H9 (cell line): ENCODE measurements at regions not wholly inside any gene's neighbourhood (a gene's known extent, or its start where the extent isn't known, plus 50 kb on each side); places are given as distances from the start of the nearest gene placed in this dataset.

Source experiments
- DNase-seq: peaks from one replicate; pipeline ENCODE4 v3.0.0-alpha.2; 2017
- H2AFZ ChIP-seq: one replicate; pipeline ENCODE4 v1.6.1; 2013; ENCODE audit warnings: mild to moderate bottlenecking, low read length, control low read depth, moderate library complexity
- H2AK5ac ChIP-seq: 2 replicates; pipeline ENCODE4 v1.6.1; 2013; ENCODE audit warnings: low read length, control low read depth, mixed read lengths; ENCODE audit not compliant: insufficient read length
- H2BK120ac ChIP-seq: one replicate; pipeline ENCODE4 v1.6.1; 2013; ENCODE audit warnings: low read depth, mild to moderate bottlenecking, low read length, control low read depth, inconsistent platforms; ENCODE audit not compliant: poor library complexity, severe bottlenecking
- H2BK12ac ChIP-seq: 2 replicates; pipeline ENCODE4 v1.6.1; 2013; ENCODE audit warnings: low read length, control low read depth, mixed read lengths, low read depth; ENCODE audit not compliant: insufficient read length
- H2BK15ac ChIP-seq: 2 replicates; pipeline ENCODE4 v1.6.1; 2013; ENCODE audit warnings: low read depth, low read length, control low read depth
- H2BK20ac ChIP-seq: one replicate; pipeline ENCODE4 v1.6.1; 2013; ENCODE audit warnings: low read depth, mild to moderate bottlenecking, low read length, control low read depth, inconsistent platforms; ENCODE audit not compliant: poor library complexity, severe bottlenecking
- H2BK5ac ChIP-seq: 2 replicates; pipeline ENCODE4 v1.6.1; 2013; ENCODE audit warnings: low read length, control low read depth, mixed read lengths; ENCODE audit not compliant: insufficient read length
- H3K14ac ChIP-seq: 2 replicates; pipeline ENCODE4 v1.6.1; 2013; ENCODE audit warnings: low read length, control low read depth; ENCODE audit not compliant: insufficient read depth
- H3K18ac ChIP-seq: 2 replicates; pipeline ENCODE4 v1.6.1; 2013; ENCODE audit warnings: low read depth, mild to moderate bottlenecking, mixed read lengths, low read length, control low read depth; ENCODE audit not compliant: insufficient read length
- H3K23ac ChIP-seq: 2 replicates; pipeline ENCODE4 v1.6.1; 2013; ENCODE audit warnings: low read length, control low read depth, mixed read lengths, low read depth; ENCODE audit not compliant: insufficient read length
- H3K23me2 ChIP-seq: 2 replicates; pipeline ENCODE4 v1.6.1; 2013; ENCODE audit warnings: low read depth, mild to moderate bottlenecking, mixed read lengths, low read length, control low read depth; ENCODE audit not compliant: insufficient read length, poor library complexity, severe bottlenecking
- H3K27ac ChIP-seq: 2 replicates; pipeline ENCODE4 v1.5.1; 2013; ENCODE audit warnings: low read length, control low read depth, mixed read lengths, low read depth; ENCODE audit not compliant: insufficient read length
- H3K27me3 ChIP-seq: 2 replicates; pipeline ENCODE4 v1.6.1; 2013; ENCODE audit warnings: low read length, control low read depth, inconsistent platforms; ENCODE audit not compliant: insufficient read depth
- H3K4ac ChIP-seq: 2 replicates; pipeline ENCODE4 v1.6.1; 2013; ENCODE audit warnings: low read depth, mild to moderate bottlenecking, control low read depth, inconsistent platforms, low read length, moderate library complexity
- H3K4me1 ChIP-seq: 2 replicates; pipeline ENCODE4 v1.6.1; 2013; ENCODE audit warnings: low read length, control low read depth, inconsistent platforms; ENCODE audit not compliant: insufficient read depth
- H3K4me2 ChIP-seq: 2 replicates; pipeline ENCODE4 v1.6.1; 2013; ENCODE audit warnings: low read length, control low read depth, mixed read lengths; ENCODE audit not compliant: insufficient read length, insufficient read depth
- H3K56ac ChIP-seq: 2 replicates; pipeline ENCODE4 v1.6.1; 2013; ENCODE audit warnings: low read depth, mild to moderate bottlenecking, mixed read lengths, low read length, control low read depth; ENCODE audit not compliant: insufficient read length
- H3K79me1 ChIP-seq: 2 replicates; pipeline ENCODE4 v1.6.1; 2013; ENCODE audit warnings: low read depth, mild to moderate bottlenecking, moderate library complexity, low read length, control low read depth, inconsistent platforms; ENCODE audit not compliant: insufficient read depth, poor library complexity, severe bottlenecking
- H3K79me2 ChIP-seq: 2 replicates; pipeline ENCODE4 v1.6.1; 2013; ENCODE audit warnings: low read length, control low read depth, inconsistent platforms; ENCODE audit not compliant: insufficient read depth
- H3K9ac ChIP-seq: 2 replicates; pipeline ENCODE4 v1.6.1; 2013; ENCODE audit warnings: low read length, control low read depth, mixed read lengths; ENCODE audit not compliant: insufficient read length; ENCODE audit errors: extremely low read depth
- H3K9me3 ChIP-seq: one replicate; pipeline ENCODE4 v1.6.1; 2013; ENCODE audit warnings: low read depth, low read length, inconsistent platforms; ENCODE audit not compliant: control insufficient read depth
- H3T11ph ChIP-seq: one replicate; pipeline ENCODE4 v1.6.1; 2013; ENCODE audit warnings: mild to moderate bottlenecking, low read length, control low read depth, inconsistent platforms
- H4K20me1 ChIP-seq: one replicate; pipeline ENCODE4 v1.6.1; 2013; ENCODE audit not compliant: control insufficient read depth, insufficient read length, insufficient read depth
- H4K5ac ChIP-seq: 2 replicates; pipeline ENCODE4 v1.6.1; 2013; ENCODE audit warnings: low read depth, mild to moderate bottlenecking, mixed read lengths, low read length, control low read depth; ENCODE audit not compliant: insufficient read length
- H4K8ac ChIP-seq: replicated peaks from 2 replicates; pipeline ENCODE4 v1.6.1; 2013; ENCODE audit warnings: low read length, control low read depth, mixed read lengths, low read depth; ENCODE audit not compliant: insufficient read length
- H4K91ac ChIP-seq: 2 replicates; pipeline ENCODE4 v1.6.1; 2013; ENCODE audit warnings: low read depth, mild to moderate bottlenecking, moderate library complexity, mixed read lengths, low read length, control low read depth; ENCODE audit not compliant: insufficient read length
- H3K27ac Mint-ChIP-seq, 3 experiments: 2 replicates in 2 of 3; 3 replicates in 1 of 3; pipeline ENCODE4 v1.8.0; 2020 to 2021; ENCODE audit warnings: mixed read lengths in 3 of 3, mild to moderate bottlenecking in 1 of 3, moderate library complexity in 1 of 3
- H3K27me3 Mint-ChIP-seq: 2 replicates; pipeline ENCODE4 v1.8.0; 2021; ENCODE audit warnings: low read depth, mild to moderate bottlenecking, moderate library complexity, mixed read lengths
- H3K36me3 Mint-ChIP-seq, 3 experiments: 2 replicates in 2 of 3; 3 replicates in 1 of 3; pipeline ENCODE4 v1.8.0; 2020 to 2021; ENCODE audit warnings: low read depth in 3 of 3, mixed read lengths in 3 of 3; ENCODE audit not compliant: insufficient read depth in 1 of 3
- H3K4me1 Mint-ChIP-seq, 2 experiments: 2 replicates each; pipeline ENCODE4 v1.8.0; 2020; ENCODE audit warnings: mixed read lengths in 2 of 2
- H3K4me3 Mint-ChIP-seq, 2 experiments: 2 replicates in 1 of 2; 3 replicates in 1 of 2; pipeline ENCODE4 v1.8.0; 2020 to 2021; ENCODE audit warnings: mild to moderate bottlenecking in 2 of 2, mixed read lengths in 2 of 2, moderate library complexity in 1 of 2
- H3K9me3 Mint-ChIP-seq, 2 experiments: 2 replicates in 1 of 2; 3 replicates in 1 of 2; pipeline ENCODE4 v1.8.0; 2020; ENCODE audit warnings: mild to moderate bottlenecking in 2 of 2, mixed read lengths in 2 of 2, moderate library complexity in 1 of 2
- WGBS: extraction: QIAGEN DNeasy Blood & Tissue Kit; methylation state at CpG from one replicate; pipeline ENCODE4 v1.1.7; 2013; ENCODE audit warnings: missing lambda C conversion rate, low lambda C conversion rate, mixed read lengths; ENCODE audit not compliant: insufficient read length; ENCODE audit errors: extremely low coverage; 5-methylcytosine and 5-hydroxymethylcytosine counted together
- TF ChIP-seq, protein P1 (sequence below): fragments of 200-600 bp; sonication (generic); conservative IDR thresholded peaks from 3 replicates; pipeline ENCODE4 v1.8.0; 2021; ENCODE audit warnings: antibody characterized with exemption, mild to moderate bottlenecking

GRCh38 chr15:62844564-62845240 lies 197.8 kb upstream of the TPM1 start:
- no peaks in the 10 kb centered on the region for H3K9me3 ChIP-seq
- H3K27me3 ChIP-seq, result no peaks in the 10 kb centered on the region
- no peak overlapping the region for H3K9ac ChIP-seq
- TF ChIP-seq, protein P1, sequence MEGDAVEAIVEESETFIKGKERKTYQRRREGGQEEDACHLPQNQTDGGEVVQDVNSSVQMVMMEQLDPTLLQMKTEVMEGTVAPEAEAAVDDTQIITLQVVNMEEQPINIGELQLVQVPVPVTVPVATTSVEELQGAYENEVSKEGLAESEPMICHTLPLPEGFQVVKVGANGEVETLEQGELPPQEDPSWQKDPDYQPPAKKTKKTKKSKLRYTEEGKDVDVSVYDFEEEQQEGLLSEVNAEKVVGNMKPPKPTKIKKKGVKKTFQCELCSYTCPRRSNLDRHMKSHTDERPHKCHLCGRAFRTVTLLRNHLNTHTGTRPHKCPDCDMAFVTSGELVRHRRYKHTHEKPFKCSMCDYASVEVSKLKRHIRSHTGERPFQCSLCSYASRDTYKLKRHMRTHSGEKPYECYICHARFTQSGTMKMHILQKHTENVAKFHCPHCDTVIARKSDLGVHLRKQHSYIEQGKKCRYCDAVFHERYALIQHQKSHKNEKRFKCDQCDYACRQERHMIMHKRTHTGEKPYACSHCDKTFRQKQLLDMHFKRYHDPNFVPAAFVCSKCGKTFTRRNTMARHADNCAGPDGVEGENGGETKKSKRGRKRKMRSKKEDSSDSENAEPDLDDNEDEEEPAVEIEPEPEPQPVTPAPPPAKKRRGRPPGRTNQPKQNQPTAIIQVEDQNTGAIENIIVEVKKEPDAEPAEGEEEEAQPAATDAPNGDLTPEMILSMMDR, result no peak
- H2AK5ac ChIP-seq, result no peak overlapping the region
- no peak overlapping the region for H3K27ac ChIP-seq
- no peak overlapping the region for H2BK15ac ChIP-seq
- H3K79me2 ChIP-seq, result no peaks in the 10 kb centered on the region
- H2BK20ac ChIP-seq, result no peak overlapping the region
- Mint-ChIP-seq H3K27ac (peak overlapping the region in 2 of 3 experiments; percentile 9 to 69; a peak in 2 of 7 replicates), H3K36me3 (peaks cover 6 to 7% (median 7%) of the 10 kb centered on the region in 3 experiments; a peak in 5 of 7 replicates), H3K4me1 (peaks cover 47 to 54% of the 10 kb centered on the region in 2 experiments), H3K4me3 (no peak overlapping the region), H3K27me3 (no peaks in the 10 kb centered on the region), H3K9me3 (no peaks in the 10 kb centered on the region)
- H2AFZ ChIP-seq, result no peak overlapping the region
- no peak overlapping the region for H3K18ac ChIP-seq
- no peak overlapping the region for H3T11ph ChIP-seq
- no peaks in the 10 kb centered on the region for H3K23me2 ChIP-seq
- H3K14ac ChIP-seq, result no peak overlapping the region
- peaks cover 13% of the 10 kb centered on the region; the same call in 1 of the 2 replicates for H3K4me1 ChIP-seq
- H3K79me1 ChIP-seq, result no peaks in the 10 kb centered on the region
- H2BK5ac ChIP-seq, result no peak overlapping the region
- no peak overlapping the region for H4K91ac ChIP-seq
- H3K56ac ChIP-seq, result no peak overlapping the region
- H4K20me1 ChIP-seq, result no peaks in the 10 kb centered on the region
- WGBS, result no CpG with 5 or more reads among the region's 10 CpGs
- H3K4ac ChIP-seq, result no peak overlapping the region
- H4K5ac ChIP-seq, result no peak overlapping the region
- no peak overlapping the region for H4K8ac ChIP-seq
- H2BK12ac ChIP-seq, result no peak overlapping the region
- H2BK120ac ChIP-seq, result no peak overlapping the region
- no peak for DNase-seq
- no peak overlapping the region for H3K23ac ChIP-seq
- H3K4me2 ChIP-seq, result no peak overlapping the region
